Skin of body (tissue), 1 donor: ENCODE measurements at regions not wholly inside any gene's neighbourhood (a gene's known extent, or its start where the extent isn't known, plus 50 kb on each side); places are given as distances from the start of the nearest gene placed in this dataset.

Source experiments
- DNase-seq: peaks from one replicate; lab custom pipeline; 2025; lab: John Stamatoyannopoulos, UW

DNA sequence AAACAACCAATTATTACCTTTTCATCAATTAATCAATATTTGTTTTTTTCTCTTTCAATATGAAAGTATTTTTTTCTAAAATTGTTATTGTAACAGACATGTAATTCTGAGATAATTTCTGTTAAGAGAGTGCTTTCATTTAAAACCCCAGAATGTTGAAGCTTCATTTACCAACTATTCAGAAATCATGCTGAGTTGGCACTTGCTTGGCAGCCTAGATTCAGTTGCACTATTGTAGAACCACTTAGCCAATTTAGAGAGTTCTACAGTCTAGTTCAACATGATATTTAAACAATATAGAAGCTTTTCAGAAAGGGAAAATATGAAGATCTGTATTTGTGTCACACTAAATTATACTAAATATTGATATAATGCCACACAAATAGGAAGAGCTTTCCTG is 56.1 kb upstream of the NKAIN2 start:
- no peak for DNase-seq

DNA sequence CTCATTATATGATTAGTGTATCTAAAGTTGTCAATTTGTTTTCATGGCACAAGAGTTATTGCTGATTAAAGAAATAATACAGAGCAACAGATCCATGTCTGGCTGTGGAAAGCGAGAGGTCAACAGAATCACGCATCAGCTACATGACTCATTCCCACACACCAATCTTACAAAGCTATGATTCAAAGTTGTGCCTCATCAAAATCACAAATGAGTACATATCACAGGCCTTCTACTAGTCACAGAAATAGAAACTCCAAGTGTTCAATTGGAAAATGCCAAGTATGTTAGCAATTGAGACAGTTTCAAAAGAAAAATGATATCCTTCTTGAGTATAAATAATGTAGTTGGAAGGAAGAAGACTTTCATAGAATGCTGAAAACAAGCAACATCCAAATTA is 57.8 kb upstream of the NKAIN2 start:
- no peak for DNase-seq

DNA sequence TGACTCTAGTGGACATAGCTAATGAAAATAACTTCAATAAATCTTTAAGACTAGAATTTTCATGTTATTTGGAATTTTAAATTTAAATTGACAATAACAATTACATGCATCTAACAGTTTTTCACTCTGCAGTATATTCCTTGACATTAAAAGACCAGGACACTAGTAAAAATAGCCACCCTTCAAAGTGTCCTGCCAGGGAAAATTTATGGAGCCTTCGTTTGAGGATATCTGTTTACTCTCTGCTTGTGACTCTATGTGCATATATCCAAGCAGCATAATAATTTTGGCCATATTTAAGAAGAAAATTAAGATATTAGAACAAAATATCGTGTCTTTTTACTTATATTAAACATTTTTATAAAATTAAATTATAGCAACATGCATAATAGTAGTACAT is 58.8 kb upstream of the NKAIN2 start:
- DNase-seq, result no peak

DNA sequence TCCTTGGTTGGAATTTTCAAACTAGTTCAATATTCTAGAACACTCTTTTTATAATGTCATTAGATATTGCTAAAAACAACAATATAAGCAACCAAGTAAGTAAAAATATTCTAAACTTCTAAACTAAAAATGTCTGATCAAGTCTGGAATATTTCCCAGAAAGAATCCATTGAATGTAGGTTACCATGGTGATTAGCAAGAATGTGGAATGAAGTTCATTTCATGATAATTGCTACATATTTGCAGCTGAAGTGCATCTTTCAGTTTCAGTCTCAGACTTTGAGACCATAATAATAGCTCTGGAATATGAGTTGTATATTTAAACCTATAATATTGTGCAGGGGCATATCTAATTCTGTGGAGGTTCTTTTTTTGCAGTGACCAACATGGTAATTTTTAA is 61.0 kb upstream of the NKAIN2 start:
- DNase-seq, result peak; percentile 37

DNA sequence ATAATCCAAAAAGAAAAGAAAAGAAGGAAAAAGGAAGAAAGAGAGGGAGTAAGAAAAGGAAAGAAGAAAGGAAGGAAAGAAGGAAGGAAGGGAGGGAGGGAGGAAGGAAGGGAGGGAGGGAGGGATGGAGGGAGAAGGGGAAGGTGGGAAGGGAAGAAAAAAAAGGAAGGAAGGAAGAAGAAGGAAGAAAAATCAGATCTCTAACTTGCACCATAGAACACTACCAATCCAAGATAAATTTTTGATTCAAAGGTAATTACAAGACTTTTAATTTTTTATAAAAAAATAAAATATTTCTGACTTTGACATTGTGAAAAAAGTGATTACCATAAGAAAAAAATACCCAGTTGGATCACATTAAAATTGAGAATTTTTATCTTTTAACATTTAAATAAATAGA is 70.5 kb upstream of the NKAIN2 start:
- DNase-seq, result no peak

DNA sequence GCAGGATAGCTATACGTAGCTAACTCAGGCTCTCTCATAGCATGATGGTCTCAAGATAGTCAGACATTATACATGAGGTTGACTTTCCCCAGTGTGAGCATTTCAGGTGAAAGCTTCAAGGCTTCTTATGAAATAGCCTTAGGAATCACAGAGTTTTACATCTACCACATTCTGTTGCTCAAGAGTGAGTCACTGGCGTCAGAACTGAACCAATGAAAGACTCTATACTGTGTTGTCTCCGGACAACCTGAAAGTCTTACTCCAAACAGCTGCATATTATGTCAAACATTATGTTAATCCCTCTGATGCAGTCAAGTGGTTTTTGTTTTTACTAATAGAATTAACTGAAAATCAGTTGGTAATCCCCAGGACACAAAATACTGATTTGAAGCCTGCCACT is 79.8 kb upstream of the TRDN start:
- DNase-seq, result no peak

DNA sequence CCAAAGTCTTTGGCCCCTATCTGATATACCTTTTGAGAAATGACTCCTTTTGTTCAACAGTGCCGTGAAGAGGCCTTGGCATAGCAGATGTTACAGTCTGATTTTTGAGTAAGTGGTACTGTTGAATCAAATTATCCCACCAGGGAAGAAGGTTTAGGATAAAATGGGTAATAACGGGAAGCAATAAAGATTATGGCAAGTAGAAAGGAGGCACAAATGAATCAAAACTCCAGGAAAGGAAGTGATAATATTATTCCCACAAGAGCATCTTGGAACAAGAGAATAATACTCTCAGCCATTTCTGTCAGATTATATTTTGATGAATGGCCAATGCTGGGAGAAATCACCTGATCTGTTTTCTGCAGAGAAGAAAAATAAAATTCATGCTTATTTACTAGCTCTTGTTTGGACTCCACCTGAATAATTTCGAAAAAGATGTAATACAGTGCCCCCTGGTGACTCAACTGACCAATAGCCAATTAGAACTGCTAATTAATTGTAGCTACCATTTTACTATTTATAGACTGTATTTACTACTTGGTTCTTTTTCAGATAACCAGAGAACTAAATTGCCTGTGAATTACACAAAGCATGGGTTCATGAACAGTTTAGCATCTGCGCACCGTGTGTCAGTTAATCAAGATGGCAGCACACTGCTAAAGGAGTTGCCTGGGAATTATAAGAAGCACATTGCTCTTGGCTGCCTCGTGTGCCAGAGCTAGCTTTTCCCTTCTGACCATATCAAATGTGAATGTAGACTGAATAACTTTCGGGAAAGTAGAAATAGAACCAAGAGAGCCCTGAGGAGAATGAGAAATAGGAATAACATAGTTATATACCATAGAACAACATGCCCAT is 78.5 kb upstream of the TRDN start:
- peak; percentile 15 for DNase-seq

DNA sequence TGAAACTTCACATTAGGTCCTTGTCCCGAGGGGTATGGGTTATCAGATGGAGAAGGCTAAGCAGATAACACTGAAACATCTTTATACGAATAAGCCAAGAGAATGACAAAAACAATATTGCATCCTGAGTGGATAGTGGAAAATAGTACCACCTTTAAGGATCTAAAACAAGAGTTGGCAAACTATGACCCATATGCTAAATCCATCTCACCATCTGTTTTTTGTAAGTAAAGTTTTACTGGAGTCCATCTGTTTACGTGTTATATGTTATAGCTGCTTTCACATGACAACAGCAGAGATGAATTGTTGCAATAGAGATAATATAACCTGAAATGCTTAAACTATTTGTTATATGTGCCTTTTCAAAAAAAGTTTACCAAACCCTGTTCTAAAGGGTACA is 76.1 kb upstream of the TRDN start:
- DNase-seq, result no peak

DNA sequence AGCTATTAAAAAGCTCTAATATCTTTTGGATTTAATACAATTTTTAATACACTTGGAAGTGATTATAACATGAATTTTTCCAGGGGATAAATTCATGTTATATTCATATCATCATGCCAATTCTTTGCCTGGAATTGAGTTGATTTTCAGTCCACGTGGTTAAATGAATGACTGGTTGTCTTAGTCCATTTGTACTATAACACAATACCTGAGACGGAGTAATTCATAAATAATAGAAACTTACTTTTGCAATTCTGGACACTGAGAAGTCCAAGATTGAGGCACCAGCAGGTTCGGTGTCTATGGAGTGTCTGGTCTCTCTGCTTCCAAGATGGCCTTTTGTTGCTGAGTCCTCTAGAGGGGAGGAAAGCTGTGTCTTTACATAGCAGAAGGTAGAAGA is 66.2 kb upstream of the TRDN start:
- no peak for DNase-seq

DNA sequence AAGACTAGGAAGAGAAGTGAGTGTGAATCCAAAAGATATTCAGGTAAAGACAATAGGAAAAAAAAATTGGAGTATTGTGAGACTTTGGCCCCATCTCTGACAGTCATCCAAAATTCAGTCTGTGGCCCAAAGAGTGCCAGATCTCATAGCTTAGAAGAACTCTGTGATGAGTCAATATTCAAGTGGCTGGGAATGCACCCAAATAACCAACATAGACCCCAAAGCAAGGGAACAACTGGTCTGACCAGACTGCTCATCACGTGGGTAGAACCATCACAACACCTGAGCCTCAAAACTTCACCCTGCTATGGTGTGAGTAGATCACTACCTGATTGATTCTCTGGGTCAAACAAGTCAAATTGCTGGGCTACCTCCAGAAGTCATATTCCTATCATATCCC is 51.1 kb upstream of the TRDN start:
- no peak for DNase-seq
